Activated naive CD4-positive, alpha-beta T cell treated with anti-CD3 and anti-CD28 coated beads for 36 hours (primary cell): ENCODE measurements at regions not wholly inside any gene's neighbourhood (a gene's known extent, or its start where the extent isn't known, plus 50 kb on each side); places are given as distances from the start of the nearest gene placed in this dataset.
"Not testable (repeated sequence)": the region's sequence is repeated elsewhere in the genome, so short reads cannot be mapped to it uniquely, and the experiment has no call there.

Experiments
- CTCF ChIA-PET: fragments of 350-600 bp; sonication (Branson Sonifier 250); formaldehyde crosslinking; loops from one replicate; lab custom pipeline; 2021; ENCODE audit warnings: antibody characterized with exemption; lab: Charles Lee
- DNase-seq: peaks from one replicate; pipeline ENCODE4 v3.0.0-alpha.2; 2020
- H3K27ac Mint-ChIP-seq: one replicate; pipeline ENCODE4 v1.8.0; 2021; ENCODE audit warnings: mild to moderate bottlenecking, mixed read lengths
- H3K27me3 Mint-ChIP-seq: one replicate; pipeline ENCODE4 v1.8.0; 2021; ENCODE audit warnings: low read depth, mixed read lengths
- H3K36me3 Mint-ChIP-seq: one replicate; pipeline ENCODE4 v1.8.0; 2021; ENCODE audit warnings: low read depth, mixed read lengths
- H3K4me1 Mint-ChIP-seq: one replicate; pipeline ENCODE4 v1.8.0; 2021; ENCODE audit warnings: low read depth, mixed read lengths
- H3K4me3 Mint-ChIP-seq: one replicate; pipeline ENCODE4 v1.8.0; 2021; ENCODE audit warnings: mild to moderate bottlenecking, moderate library complexity, mixed read lengths
- H3K9me3 Mint-ChIP-seq: one replicate; pipeline ENCODE4 v1.8.0; 2021; ENCODE audit warnings: mixed read lengths
- intact Hi-C: fragments of 100-400 bp; cut with micrococcal nuclease; formaldehyde crosslinking; loops from one replicate; pipeline ENCODE4 v1.15.1; 2023

- H3K27ac Mint-ChIP-seq = no peak overlapping the region
- peaks cover 4% of the 10 kb centered on the region for H3K27me3 Mint-ChIP-seq
- CTCF ChIA-PET = no interaction called here
- no peak for DNase-seq
- H3K4me3 Mint-ChIP-seq = no peak overlapping the region
- H3K36me3 Mint-ChIP-seq = no peaks in the 10 kb centered on the region
- H3K9me3 Mint-ChIP-seq = no peaks in the 10 kb centered on the region
- intact Hi-C loops = no loop called here
- H3K4me1 Mint-ChIP-seq = no peaks in the 10 kb centered on the region
Measured at GRCh38 chr16:87045466-87046216, 271.6 kb downstream of the C16orf95 start.

GRCh38 chr16:87046235-87046634, 271.0 kb downstream of the C16orf95 start:
- no peaks in the 10 kb centered on the region for H3K9me3 Mint-ChIP-seq
- CTCF ChIA-PET = no interaction called here

GRCh38 chr16:87047221-87048037, 269.8 kb downstream of the C16orf95 start:
- DNase-seq = no peak
- intact Hi-C loops = no loop called here
- CTCF ChIA-PET = interaction anchor here (1.2 kb wide), 1 partner anchor 15 kb away, joined by 4 read pairs; no protein-coding TSS in a partner anchor
- no peak overlapping the region for H3K27ac Mint-ChIP-seq
- peaks cover 6% of the 10 kb centered on the region for H3K27me3 Mint-ChIP-seq
- H3K36me3 Mint-ChIP-seq = no peaks in the 10 kb centered on the region
- H3K4me3 Mint-ChIP-seq = no peak overlapping the region
- no peaks in the 10 kb centered on the region for H3K4me1 Mint-ChIP-seq
- no peaks in the 10 kb centered on the region for H3K9me3 Mint-ChIP-seq

More at GRCh38 chr16:87046235-87046634, 271.0 kb downstream of the C16orf95 start:
- Mint-ChIP-seq H3K36me3 (no peaks in the 10 kb centered on the region), H3K4me1 (no peaks in the 10 kb centered on the region), H3K27ac (no peak overlapping the region), H3K4me3 (no peak overlapping the region), H3K27me3 (peaks cover 4% of the 10 kb centered on the region)
- no peak for DNase-seq
- intact Hi-C loops = no loop called here

GRCh38 chr16:87048038-87048729, 269.0 kb downstream of the C16orf95 start:
- no peak overlapping the region for H3K27ac Mint-ChIP-seq
- CTCF ChIA-PET = interaction anchor here (1.2 kb wide), 1 partner anchor 14 kb away, joined by 4 read pairs; no protein-coding TSS in a partner anchor

GRCh38 chr16:87048730-87049115, 268.5 kb downstream of the C16orf95 start:
- Mint-ChIP-seq H3K36me3 (no peaks in the 10 kb centered on the region), H3K4me3 (no peak overlapping the region), H3K27ac (no peak overlapping the region), H3K9me3 (no peaks in the 10 kb centered on the region), H3K27me3 (peaks cover 12% of the 10 kb centered on the region), H3K4me1 (no peaks in the 10 kb centered on the region)
- intact Hi-C loops = no loop called here
- no peak for DNase-seq
- CTCF ChIA-PET = no interaction called here

More at GRCh38 chr16:87048038-87048729, 269.0 kb downstream of the C16orf95 start:
- H3K4me3 Mint-ChIP-seq = no peak overlapping the region
- intact Hi-C loops = no loop called here
- peaks cover 11% of the 10 kb centered on the region for H3K27me3 Mint-ChIP-seq
- no peak for DNase-seq
- H3K4me1 Mint-ChIP-seq = no peaks in the 10 kb centered on the region
- H3K36me3 Mint-ChIP-seq = no peaks in the 10 kb centered on the region
- H3K9me3 Mint-ChIP-seq = no peaks in the 10 kb centered on the region

GRCh38 chr16:87049216-87049615, 268.0 kb downstream of the C16orf95 start:
- H3K9me3 Mint-ChIP-seq, DNase-seq, intact Hi-C loops, H3K4me1 Mint-ChIP-seq, H3K27ac Mint-ChIP-seq, H3K4me3 Mint-ChIP-seq, H3K36me3 Mint-ChIP-seq, CTCF ChIA-PET: not testable (repeated sequence)
- peaks cover 13% of the 10 kb centered on the region for H3K27me3 Mint-ChIP-seq

GRCh38 chr16:87050142-87050541, 267.1 kb downstream of the C16orf95 start:
- Mint-ChIP-seq H3K27me3 (peaks cover 19% of the 10 kb centered on the region), H3K9me3 (no peaks in the 10 kb centered on the region), H3K27ac (no peak overlapping the region), H3K4me3 (no peak overlapping the region), H3K36me3 (no peaks in the 10 kb centered on the region), H3K4me1 (no peaks in the 10 kb centered on the region)
- CTCF ChIA-PET = no interaction called here
- intact Hi-C loops = no loop called here
- no peak for DNase-seq

- DNase-seq = no peak
- Mint-ChIP-seq H3K4me3 (no peak overlapping the region), H3K27me3 (peaks cover 22% of the 10 kb centered on the region), H3K36me3 (no peaks in the 10 kb centered on the region), H3K9me3 (no peaks in the 10 kb centered on the region), H3K4me1 (no peaks in the 10 kb centered on the region), H3K27ac (no peak overlapping the region)
- intact Hi-C loops = no loop called here
- CTCF ChIA-PET = no interaction called here
Measured at GRCh38 chr16:87051526-87052320, 265.5 kb downstream of the C16orf95 start.

GRCh38 chr16:87052506-87052905, 264.7 kb downstream of the C16orf95 start:
- no peak overlapping the region for H3K27ac Mint-ChIP-seq
- intact Hi-C loops = no loop called here
- peaks cover 22% of the 10 kb centered on the region for H3K27me3 Mint-ChIP-seq
- H3K4me3 Mint-ChIP-seq = no peak overlapping the region
- H3K9me3 Mint-ChIP-seq = no peaks in the 10 kb centered on the region
- no peaks in the 10 kb centered on the region for H3K36me3 Mint-ChIP-seq
- no peaks in the 10 kb centered on the region for H3K4me1 Mint-ChIP-seq
- no peak for DNase-seq
- CTCF ChIA-PET = no interaction called here

- no peaks in the 10 kb centered on the region for H3K9me3 Mint-ChIP-seq
- CTCF ChIA-PET = no interaction called here
- H3K27me3 Mint-ChIP-seq = peaks cover 22% of the 10 kb centered on the region
- intact Hi-C loops = no loop called here
- H3K4me1 Mint-ChIP-seq = no peaks in the 10 kb centered on the region
- H3K27ac Mint-ChIP-seq = no peak overlapping the region
- H3K4me3 Mint-ChIP-seq = no peak overlapping the region
- DNase-seq = no peak
- no peaks in the 10 kb centered on the region for H3K36me3 Mint-ChIP-seq
Measured at GRCh38 chr16:87053016-87053982, 263.9 kb downstream of the C16orf95 start.

GRCh38 chr16:87054154-87054553, 263.0 kb downstream of the C16orf95 start:
- Mint-ChIP-seq H3K4me1 (no peaks in the 10 kb centered on the region), H3K9me3 (no peaks in the 10 kb centered on the region), H3K27ac (no peak overlapping the region), H3K27me3 (peaks cover 21% of the 10 kb centered on the region), H3K4me3 (no peak overlapping the region), H3K36me3 (no peaks in the 10 kb centered on the region)
- CTCF ChIA-PET = no interaction called here
- intact Hi-C loops = no loop called here
- DNase-seq = no peak
